ENCODE measurements at regions not wholly inside any gene's neighbourhood (a gene's known extent, or its start where the extent isn't known, plus 50 kb on each side); places are given as distances from the start of the nearest gene placed in this dataset.
A peak's percentile ranks its signal among the peaks of the same experiment; 100 is the strongest.

DNA sequence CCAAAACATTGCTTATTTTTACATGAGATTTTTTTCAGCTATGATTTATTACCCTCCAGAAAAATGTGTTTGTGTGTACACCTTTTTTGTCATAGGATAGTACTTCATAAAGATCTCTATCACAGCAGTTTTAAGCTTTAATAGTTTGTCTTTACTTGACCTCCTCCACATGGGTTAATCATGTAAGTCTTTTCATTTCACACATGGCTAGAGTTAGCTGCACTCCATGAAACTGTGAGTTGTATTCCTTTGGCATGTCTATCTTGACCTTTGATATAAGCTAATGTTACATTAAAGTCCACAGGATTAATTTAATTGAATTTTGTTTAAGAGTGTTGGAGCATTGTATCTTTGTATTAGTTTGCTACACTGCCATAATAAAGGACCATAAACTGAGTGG is 217.1 kb downstream of the OTOL1 start:
- FAIRE-seq (no peak), DNase-seq (ENCODE audit: insufficient read length, low spot score) (no peak)
- no peak for TF ChIP-seq CTCF (IDR thresholded peaks at IDR 0.05; ENCODE audit: insufficient read depth, missing control alignments)

GRCh38 chr3:161731968-161732367 is 235.4 kb downstream of the OTOL1 start:
- TF ChIP-seq CTCF (IDR thresholded peaks at IDR 0.05; ENCODE audit: insufficient read depth, missing control alignments), result no peak
- DNase-seq (ENCODE audit: insufficient read length, low spot score), result no peak
- FAIRE-seq, result no peak

- DNase-seq (ENCODE audit: insufficient read length, low spot score) (no peak), FAIRE-seq (no peak)
- no peak for TF ChIP-seq CTCF (IDR thresholded peaks at IDR 0.05; ENCODE audit: insufficient read depth, missing control alignments)
These were observed 240.6 kb downstream of the OTOL1 start for GRCh38 chr3:161737171-161737570.

- TF ChIP-seq CTCF (IDR thresholded peaks at IDR 0.05; ENCODE audit: insufficient read depth, missing control alignments), result no peak
- no peak for FAIRE-seq
- DNase-seq (ENCODE audit: insufficient read length, low spot score), result no peak
These were observed 243.8 kb downstream of the OTOL1 start for GRCh38 chr3:161740421-161740820.

DNA sequence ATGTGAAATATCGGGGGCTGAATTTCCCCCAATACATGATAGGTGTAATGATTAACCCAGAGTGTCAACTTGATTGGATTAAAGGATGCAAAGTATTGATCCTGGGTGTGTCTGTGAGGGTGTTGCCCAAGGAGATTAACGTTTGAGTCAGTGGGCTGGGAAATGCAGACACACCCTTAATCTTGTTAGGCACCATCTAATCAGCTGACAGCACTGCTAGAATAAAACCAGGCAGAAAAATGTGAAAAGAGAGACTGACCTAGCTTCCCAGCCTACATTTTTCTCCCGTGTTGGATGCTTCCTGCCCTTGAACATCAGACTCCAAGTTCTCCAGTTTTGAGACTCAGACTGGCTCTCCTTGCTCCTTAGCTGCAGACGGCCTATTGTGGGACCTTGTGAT is 247.8 kb downstream of the OTOL1 start:
- no peak for TF ChIP-seq CTCF (IDR thresholded peaks at IDR 0.05; ENCODE audit: insufficient read depth, missing control alignments)
- FAIRE-seq (peak; percentile 6), DNase-seq (ENCODE audit: insufficient read length, low spot score) (no peak)

DNA sequence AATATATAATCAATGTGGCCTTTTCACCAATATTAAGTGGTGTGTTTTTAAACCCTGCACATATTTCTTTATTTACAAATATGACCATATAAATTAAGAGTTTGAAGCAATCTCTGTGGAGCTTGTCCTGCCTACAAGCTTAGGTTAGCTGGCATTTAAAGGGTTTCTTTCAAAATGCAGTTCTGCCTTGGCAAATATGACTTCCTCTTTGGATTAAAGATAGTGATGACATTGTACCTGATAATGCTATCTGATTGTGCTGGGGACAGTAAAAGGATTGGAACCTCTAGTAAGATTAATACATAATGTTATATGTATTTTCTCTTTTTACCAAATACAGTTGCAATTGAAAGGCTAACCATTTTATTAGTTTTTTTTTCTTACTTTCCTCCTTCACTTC is 249.1 kb downstream of the OTOL1 start:
- DNase-seq (ENCODE audit: insufficient read length, low spot score), result no peak
- TF ChIP-seq CTCF (IDR thresholded peaks at IDR 0.05; ENCODE audit: insufficient read depth, missing control alignments), result no peak

DNA sequence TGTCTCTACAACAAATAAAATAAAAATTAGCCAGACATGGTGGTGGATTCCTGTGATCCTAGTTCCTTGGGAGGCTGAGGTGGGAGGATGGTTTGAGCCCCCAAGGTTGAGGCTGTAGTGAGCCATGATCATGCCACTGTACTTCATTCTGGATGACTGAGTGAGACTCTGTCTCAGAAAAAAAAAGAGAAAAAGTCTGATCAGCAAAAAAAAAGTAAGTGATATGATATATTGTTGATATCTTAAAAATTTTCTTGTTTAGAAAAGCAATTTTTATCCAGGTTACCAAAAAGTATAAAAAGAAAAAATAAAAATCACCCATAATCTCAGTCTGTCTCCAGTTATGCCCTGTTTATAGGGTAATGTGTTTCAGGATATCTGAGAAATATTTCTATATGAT is 251.4 kb downstream of the OTOL1 start:
- FAIRE-seq (no peak), DNase-seq (ENCODE audit: insufficient read length, low spot score) (no peak)
- no peak for TF ChIP-seq CTCF (IDR thresholded peaks at IDR 0.05; ENCODE audit: insufficient read depth, missing control alignments)

More for the DNA sequence above, 249.1 kb downstream of the OTOL1 start:
- no peak for FAIRE-seq
